ENCODE measurements at regions not wholly inside any gene's neighbourhood (a gene's known extent, or its start where the extent isn't known, plus 50 kb on each side); places are given as distances from the start of the nearest gene placed in this dataset.

DNA sequence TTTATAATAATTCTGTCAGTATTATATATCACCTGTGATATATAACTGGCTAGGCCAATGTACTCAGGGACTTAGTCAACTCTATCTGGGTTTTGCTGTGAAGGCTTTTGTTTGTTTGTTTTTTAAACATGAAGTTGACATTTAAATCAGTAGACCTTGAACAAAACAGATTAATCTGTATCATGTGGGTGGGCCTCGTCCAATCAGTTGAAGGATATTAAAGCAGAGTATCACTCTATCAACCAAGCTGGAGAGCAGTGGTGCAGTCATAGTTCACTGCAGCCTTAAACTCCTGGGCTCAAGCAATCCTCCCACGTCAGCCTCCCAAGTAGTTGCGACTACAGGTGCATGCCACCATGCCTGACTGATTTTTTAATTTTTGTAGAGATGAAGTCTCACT, 870.2 kb downstream of the TYW1 start:
- Histone ChIP-seq H3K36me3 (no peaks in the 10 kb centered on the region), H3K9me3 (peaks cover 0 to 9% (median 1%) of the 10 kb centered on the region in 4 donors), H3K27me3 (no peaks in the 10 kb centered on the region), H3K4me1 (no peaks in the 10 kb centered on the region), H3K4me3 (no peak overlapping the region), H3K27ac (replicated peaks in 1 of 4) (no peak overlapping the region)
- no peak for DNase-seq (ENCODE audit: extremely low spot score)
- TF ChIP-seq EP300 (IDR thresholded peaks at IDR 0.05): no peak
- intact Hi-C loops (cut with DNase I): no loop called here
- 85% methylated on average over 3 of the region's 3 CpGs for WGBS

DNA sequence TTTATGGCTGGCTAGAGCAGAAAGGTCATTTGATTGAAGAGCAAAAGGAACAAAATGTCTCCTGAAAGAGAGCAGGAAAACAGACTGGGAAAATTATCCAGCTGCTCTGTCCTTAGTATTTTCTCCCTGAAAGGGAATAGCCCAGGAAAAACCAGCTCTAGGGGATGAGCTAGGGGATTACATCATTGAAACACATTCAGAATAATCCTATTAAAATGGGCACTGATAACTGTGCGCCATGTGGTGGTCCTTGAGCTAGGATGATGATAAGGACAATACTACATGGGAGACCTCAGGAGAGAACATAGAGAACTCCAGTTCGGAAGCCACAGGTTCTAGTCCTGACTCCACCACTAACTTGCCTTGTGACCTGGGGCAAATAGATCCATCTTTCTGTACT, 873.8 kb downstream of the TYW1 start:
- H3K27me3 ChIP-seq: peaks cover 0 to 11% (median 0%) of the 10 kb centered on the region in 4 donors

DNA sequence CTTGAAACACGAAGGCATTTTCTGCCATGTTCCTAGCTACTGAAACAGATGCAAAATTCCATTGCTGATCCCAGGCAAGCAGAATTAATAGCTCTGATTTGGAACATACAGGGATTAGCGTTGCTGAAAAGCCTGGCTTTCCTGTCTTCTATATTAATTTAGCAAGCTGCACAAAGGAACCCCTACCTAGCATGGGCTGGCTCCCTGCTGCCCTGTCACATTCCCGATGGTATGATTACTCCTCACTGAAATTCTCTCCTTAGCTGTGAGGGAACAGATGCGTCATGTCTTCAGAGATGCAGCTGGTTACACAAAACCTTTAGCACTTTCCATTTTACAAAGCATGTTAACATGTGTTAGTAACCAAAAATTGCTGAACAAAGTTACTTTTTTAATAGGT, 878.9 kb downstream of the TYW1 start:
- TF ChIP-seq POLR2A (IDR thresholded peaks at IDR 0.05; ENCODE audit: low read depth): no peak
- TF ChIP-seq POLR2AphosphoS5 (IDR thresholded peaks at IDR 0.05): no peak
- TF ChIP-seq, protein P1, sequence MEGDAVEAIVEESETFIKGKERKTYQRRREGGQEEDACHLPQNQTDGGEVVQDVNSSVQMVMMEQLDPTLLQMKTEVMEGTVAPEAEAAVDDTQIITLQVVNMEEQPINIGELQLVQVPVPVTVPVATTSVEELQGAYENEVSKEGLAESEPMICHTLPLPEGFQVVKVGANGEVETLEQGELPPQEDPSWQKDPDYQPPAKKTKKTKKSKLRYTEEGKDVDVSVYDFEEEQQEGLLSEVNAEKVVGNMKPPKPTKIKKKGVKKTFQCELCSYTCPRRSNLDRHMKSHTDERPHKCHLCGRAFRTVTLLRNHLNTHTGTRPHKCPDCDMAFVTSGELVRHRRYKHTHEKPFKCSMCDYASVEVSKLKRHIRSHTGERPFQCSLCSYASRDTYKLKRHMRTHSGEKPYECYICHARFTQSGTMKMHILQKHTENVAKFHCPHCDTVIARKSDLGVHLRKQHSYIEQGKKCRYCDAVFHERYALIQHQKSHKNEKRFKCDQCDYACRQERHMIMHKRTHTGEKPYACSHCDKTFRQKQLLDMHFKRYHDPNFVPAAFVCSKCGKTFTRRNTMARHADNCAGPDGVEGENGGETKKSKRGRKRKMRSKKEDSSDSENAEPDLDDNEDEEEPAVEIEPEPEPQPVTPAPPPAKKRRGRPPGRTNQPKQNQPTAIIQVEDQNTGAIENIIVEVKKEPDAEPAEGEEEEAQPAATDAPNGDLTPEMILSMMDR (IDR thresholded peaks at IDR 0.05): no peak
- no peak for TF ChIP-seq EP300 (IDR thresholded peaks at IDR 0.05)
- Histone ChIP-seq H3K9me3 (no peaks in the 10 kb centered on the region), H3K4me3 (no peak overlapping the region), H3K4me1 (no peaks in the 10 kb centered on the region), H3K27ac (replicated peaks in 1 of 4) (no peak overlapping the region), H3K27me3 (peaks cover 0 to 45% (median 0%) of the 10 kb centered on the region in 4 donors), H3K36me3 (no peaks in the 10 kb centered on the region)
- whole genome bisulfite sequencing: 36% methylated on average over 4 of the region's 4 CpGs
- intact Hi-C loops (cut with DNase I): no loop called here
- no peak for DNase-seq (ENCODE audit: extremely low spot score)

More for the DNA sequence above, 873.8 kb downstream of the TYW1 start:
- no peak for DNase-seq (ENCODE audit: extremely low spot score)
- intact Hi-C loops (cut with DNase I): no loop called here
- no peaks in the 10 kb centered on the region for H3K36me3 ChIP-seq
- WGBS: 94% methylated on average over 2 of the region's 2 CpGs
- no peak overlapping the region for H3K27ac ChIP-seq (replicated peaks in 1 of 4)
- H3K9me3 ChIP-seq: no peaks in the 10 kb centered on the region
- no peak overlapping the region for H3K4me3 ChIP-seq
- TF ChIP-seq, protein P1 (IDR thresholded peaks at IDR 0.05): no peak
- TF ChIP-seq POLR2A (IDR thresholded peaks at IDR 0.05; ENCODE audit: low read depth) (no peak), EP300 (IDR thresholded peaks at IDR 0.05) (no peak), POLR2AphosphoS5 (IDR thresholded peaks at IDR 0.05) (no peak)
- no peaks in the 10 kb centered on the region for H3K4me1 ChIP-seq

DNA sequence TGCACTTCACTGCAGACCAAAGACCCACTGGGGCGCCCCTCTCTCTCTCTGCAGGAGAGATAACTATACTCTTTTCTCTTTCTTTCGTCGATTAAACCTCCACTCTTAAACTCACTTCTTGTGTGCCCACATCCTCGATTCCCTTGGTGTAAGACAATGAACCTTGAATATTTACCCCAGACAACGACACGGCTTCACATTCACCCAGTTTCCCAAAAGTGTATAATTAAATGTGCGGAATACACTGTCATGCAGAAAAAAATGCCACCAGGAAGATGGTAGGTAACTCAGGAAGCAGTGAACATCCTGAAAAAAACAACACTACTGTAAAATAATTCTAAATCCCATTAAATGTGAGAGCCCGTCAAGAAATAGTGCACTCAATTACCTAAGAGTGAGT, 882.2 kb downstream of the TYW1 start:
- H3K27me3 ChIP-seq: peaks cover 0 to 48% (median 0%) of the 10 kb centered on the region in 4 donors
- intact Hi-C loops (cut with DNase I): no loop called here
- no peak for DNase-seq (ENCODE audit: extremely low spot score)
- WGBS: 89% methylated on average over 8 of the region's 8 CpGs
- H3K9me3 ChIP-seq: no peaks in the 10 kb centered on the region
- H3K4me3 ChIP-seq: no peak overlapping the region
- TF ChIP-seq, protein P1 (IDR thresholded peaks at IDR 0.05): no peak
- no peak for TF ChIP-seq POLR2A (IDR thresholded peaks at IDR 0.05; ENCODE audit: low read depth)
- no peak for TF ChIP-seq POLR2AphosphoS5 (IDR thresholded peaks at IDR 0.05)
- no peak for TF ChIP-seq EP300 (IDR thresholded peaks at IDR 0.05)
- no peaks in the 10 kb centered on the region for H3K4me1 ChIP-seq
- no peak overlapping the region for H3K27ac ChIP-seq (replicated peaks in 1 of 4)
- no peaks in the 10 kb centered on the region for H3K36me3 ChIP-seq

DNA sequence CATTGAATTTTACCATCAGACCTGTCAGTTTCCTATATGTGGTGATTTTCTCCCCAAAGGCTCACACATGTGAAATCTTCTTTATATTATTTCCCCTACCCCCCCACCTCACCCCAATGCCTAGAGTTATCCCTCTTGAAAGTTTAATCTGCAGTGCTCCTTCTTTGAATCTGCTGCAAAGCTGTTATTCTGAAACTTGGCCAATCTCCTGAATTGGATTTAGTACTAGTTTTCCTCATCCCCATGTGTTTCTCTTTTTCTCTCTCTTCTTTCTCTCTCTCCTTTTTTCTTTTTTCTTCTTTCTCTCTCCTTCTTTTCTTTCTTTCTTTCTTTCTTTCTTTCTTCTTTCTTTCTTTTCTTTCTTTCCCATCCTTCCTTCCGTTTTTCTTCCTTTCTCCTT, 886.2 kb downstream of the TYW1 start:
- no peaks in the 10 kb centered on the region for H3K4me1 ChIP-seq
- H3K36me3 ChIP-seq: no peaks in the 10 kb centered on the region
- H3K4me3 ChIP-seq: no peak overlapping the region
- peaks cover 0 to 17% (median 0%) of the 10 kb centered on the region in 4 donors for H3K27me3 ChIP-seq
- peaks cover 0 to 10% (median 3%) of the 10 kb centered on the region in 4 donors for H3K9me3 ChIP-seq
- TF ChIP-seq, protein P1 (IDR thresholded peaks at IDR 0.05): no peak
- no peak for TF ChIP-seq EP300 (IDR thresholded peaks at IDR 0.05)
- no peak for TF ChIP-seq POLR2A (IDR thresholded peaks at IDR 0.05; ENCODE audit: low read depth)
- no peak for TF ChIP-seq POLR2AphosphoS5 (IDR thresholded peaks at IDR 0.05)
- 81% methylated on average over 1 of the region's 1 CpG for WGBS
- no peak for DNase-seq (ENCODE audit: extremely low spot score)
- intact Hi-C loops (cut with DNase I): no loop called here
- no peak overlapping the region for H3K27ac ChIP-seq (replicated peaks in 1 of 4)

All from esophagus muscularis mucosa (tissue), 4 donors.